ENCODE measurements at regions not wholly inside any gene's neighbourhood (a gene's known extent, or its start where the extent isn't known, plus 50 kb on each side); places are given as distances from the start of the nearest gene placed in this dataset.
"Not testable (repeated sequence)": the region's sequence is repeated elsewhere in the genome, so short reads cannot be mapped to it uniquely, and the experiment has no call there.

GRCh38 chr16:64343820-64344443 is 777.9 kb downstream of the CDH11 start:
- not testable (repeated sequence) for DNase-seq

GRCh38 chr16:64343061-64343819 is 778.6 kb downstream of the CDH11 start:
- DNase-seq: no peak

- not testable (repeated sequence) for DNase-seq
These were observed 780.5 kb downstream of the CDH11 start for GRCh38 chr16:64341336-64341735.

GRCh38 chr16:64339052-64339770 is 782.7 kb downstream of the CDH11 start:
- no peak for DNase-seq

- DNase-seq: no peak
These were observed 800.0 kb downstream of the CDH11 start for GRCh38 chr16:64321881-64322280.

- DNase-seq: no peak
These were observed 800.8 kb downstream of the CDH11 start for GRCh38 chr16:64321066-64321465.

- no peak for DNase-seq
These were observed 804.3 kb downstream of the CDH11 start for GRCh38 chr16:64317601-64318000.

- no peak for DNase-seq
These were observed 808.1 kb downstream of the CDH11 start for GRCh38 chr16:64313726-64314125.

GRCh38 chr16:64312980-64313379 is 808.9 kb downstream of the CDH11 start:
- DNase-seq: no peak

GRCh38 chr16:64312292-64312691 is 809.6 kb downstream of the CDH11 start:
- no peak for DNase-seq

- no peak for DNase-seq
These were observed 810.6 kb downstream of the CDH11 start for GRCh38 chr16:64311241-64311640.

- DNase-seq: no peak
These were observed 812.3 kb downstream of the CDH11 start for GRCh38 chr16:64309398-64310110.

- DNase-seq: no peak
These were observed 813.1 kb downstream of the CDH11 start for GRCh38 chr16:64308721-64309120.

GRCh38 chr16:64307431-64307830 is 814.4 kb downstream of the CDH11 start:
- no peak for DNase-seq

- no peak for DNase-seq
These were observed 816.2 kb downstream of the CDH11 start for GRCh38 chr16:64305663-64306062.

- no peak for DNase-seq
These were observed 816.9 kb downstream of the CDH11 start for GRCh38 chr16:64304951-64305350.

- DNase-seq: no peak
These were observed 817.5 kb downstream of the CDH11 start for GRCh38 chr16:64304396-64304795.

GRCh38 chr16:64297863-64298600 is 823.8 kb downstream of the CDH11 start:
- DNase-seq: no peak

- DNase-seq: no peak
These were observed 826.4 kb downstream of the CDH11 start for GRCh38 chr16:64295466-64295865.

GRCh38 chr16:64292953-64293352 is 828.9 kb downstream of the CDH11 start:
- DNase-seq: no peak

GRCh38 chr16:64292161-64292560 is 829.7 kb downstream of the CDH11 start:
- no peak for DNase-seq

GRCh38 chr16:64290461-64290860 is 831.4 kb downstream of the CDH11 start:
- DNase-seq: no peak

Data from NCI-H526 treated with DMSO at 0.1 percent for 48 hours (cell line).